ENCODE measurements at regions not wholly inside any gene's neighbourhood (a gene's known extent, or its start where the extent isn't known, plus 50 kb on each side); places are given as distances from the start of the nearest gene placed in this dataset.

GRCh38 chr4:20302336-20302735 is 50.6 kb downstream of the SLIT2 start:
- in situ Hi-C loops (cut with MboI; ENCODE audit: low sequenced_read_pairs): no loop called here

DNA sequence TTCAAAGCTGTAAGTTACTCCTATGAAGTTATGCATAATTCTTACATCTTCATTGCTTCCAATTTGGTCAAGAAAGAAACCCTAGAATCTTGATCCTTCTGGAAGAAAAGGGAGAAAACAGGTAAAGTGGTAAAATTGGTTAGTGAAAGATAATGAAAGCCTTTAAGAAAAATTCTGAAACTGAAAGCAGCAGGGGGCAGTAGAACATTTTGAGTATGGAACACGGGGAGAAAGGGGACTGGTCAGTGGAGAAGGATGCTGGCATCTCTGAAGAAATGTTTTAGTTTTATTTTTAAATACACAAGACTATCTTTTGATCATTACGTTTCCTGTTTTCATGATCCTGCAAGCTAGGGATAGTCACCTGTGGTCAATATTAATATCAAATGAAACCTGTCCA is 54.3 kb downstream of the SLIT2 start:
- in situ Hi-C loops (cut with MboI; ENCODE audit: low sequenced_read_pairs): no loop called here

DNA sequence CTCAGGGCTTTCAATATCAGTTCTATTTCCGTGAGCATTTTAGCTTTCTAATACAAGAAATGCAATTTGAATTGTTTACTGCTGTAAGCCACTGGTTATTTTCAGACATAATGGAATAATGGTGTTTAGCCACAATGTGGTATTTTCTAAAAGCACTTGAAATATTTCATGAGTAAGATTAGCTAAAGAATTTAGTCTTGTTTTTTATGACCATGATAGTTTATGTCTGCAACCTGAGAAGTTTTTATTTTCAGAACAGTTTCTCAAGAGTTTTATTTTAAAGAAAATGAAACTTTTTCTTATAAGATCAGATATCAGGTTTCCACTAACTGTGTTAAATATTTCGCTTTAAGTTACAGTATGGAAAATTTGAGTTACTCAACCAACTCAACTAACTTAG is 60.2 kb downstream of the SLIT2 start:
- in situ Hi-C loops (cut with MboI; ENCODE audit: low sequenced_read_pairs): no loop called here

DNA sequence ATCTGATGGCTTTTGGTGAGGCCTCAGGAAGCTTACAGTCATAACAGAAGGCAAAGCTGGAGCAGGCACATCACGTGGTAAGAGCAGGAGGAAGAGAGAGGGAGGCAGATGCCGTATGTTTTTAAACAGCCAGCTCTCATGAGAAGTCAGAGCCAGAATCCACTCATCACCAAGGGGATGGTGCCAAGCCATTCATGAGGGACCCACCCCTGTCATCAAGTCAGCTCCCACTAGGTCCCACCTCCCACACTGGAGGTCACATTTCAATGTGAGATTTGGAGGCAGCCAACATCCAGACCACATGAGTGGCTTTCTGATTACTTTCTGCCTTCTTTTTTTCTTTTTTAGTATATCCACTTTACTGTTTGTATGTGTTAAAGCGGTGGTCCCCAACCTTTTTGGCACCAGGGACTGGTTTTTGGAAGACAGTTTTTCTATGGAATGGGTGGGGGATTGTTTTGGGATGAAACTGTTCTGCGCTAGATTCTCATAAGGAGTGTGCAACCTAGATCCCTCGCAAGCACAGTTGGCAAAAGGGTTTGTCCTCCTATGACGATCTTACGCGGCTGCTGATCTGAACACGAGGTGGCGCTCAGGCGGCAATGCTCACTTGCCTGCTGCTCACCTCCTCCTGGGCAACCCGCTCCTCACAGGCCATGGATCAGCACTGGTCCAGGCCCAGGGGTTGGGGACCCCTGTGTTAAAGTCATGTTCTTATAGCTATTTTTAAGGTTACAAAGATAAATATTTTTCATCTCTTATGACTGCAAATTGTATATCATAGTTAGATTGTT is 61.7 kb downstream of the SLIT2 start:
- in situ Hi-C loops (cut with MboI; ENCODE audit: low sequenced_read_pairs): no loop called here

DNA sequence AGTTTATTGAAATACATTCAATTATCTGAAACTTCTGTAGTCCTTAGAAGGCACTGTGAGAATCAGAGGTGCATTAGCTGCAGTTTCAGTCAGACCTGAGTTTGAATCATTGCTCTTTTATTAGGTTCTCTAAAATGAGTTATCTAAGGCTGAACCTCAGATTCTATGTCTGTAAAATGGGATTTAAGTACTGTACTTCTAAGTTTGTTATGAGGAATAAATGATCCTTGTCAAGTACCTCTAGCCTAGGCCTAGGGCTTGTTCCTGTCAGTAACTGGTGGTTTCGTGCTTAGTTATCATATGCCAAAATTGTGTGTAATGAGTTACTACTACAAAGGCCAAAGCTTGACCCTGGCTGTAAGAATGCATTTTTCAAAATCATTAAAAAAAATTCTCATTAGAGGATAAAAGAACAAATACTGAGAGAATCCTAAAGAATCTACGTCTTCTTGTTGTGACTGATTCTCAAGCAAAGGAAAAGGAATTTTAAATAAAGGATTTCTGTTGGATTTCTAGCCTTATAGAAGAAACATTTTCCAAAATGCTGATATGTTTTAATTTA is 65.8 kb downstream of the SLIT2 start:
- in situ Hi-C loops (cut with MboI; ENCODE audit: low sequenced_read_pairs): no loop called here

- in situ Hi-C loops (cut with MboI; ENCODE audit: low sequenced_read_pairs): no loop called here
These were observed 66.5 kb downstream of the SLIT2 start for GRCh38 chr4:20318001-20318908.

- in situ Hi-C loops (cut with MboI; ENCODE audit: low sequenced_read_pairs): no loop called here
These were observed 67.2 kb downstream of the SLIT2 start for GRCh38 chr4:20318909-20319277.

GRCh38 chr4:20319825-20320612 is 68.3 kb downstream of the SLIT2 start:
- in situ Hi-C loops (cut with MboI; ENCODE audit: low sequenced_read_pairs): no loop called here

GRCh38 chr4:20323991-20324390 is 72.3 kb downstream of the SLIT2 start:
- in situ Hi-C loops (cut with MboI; ENCODE audit: low sequenced_read_pairs): no loop called here

DNA sequence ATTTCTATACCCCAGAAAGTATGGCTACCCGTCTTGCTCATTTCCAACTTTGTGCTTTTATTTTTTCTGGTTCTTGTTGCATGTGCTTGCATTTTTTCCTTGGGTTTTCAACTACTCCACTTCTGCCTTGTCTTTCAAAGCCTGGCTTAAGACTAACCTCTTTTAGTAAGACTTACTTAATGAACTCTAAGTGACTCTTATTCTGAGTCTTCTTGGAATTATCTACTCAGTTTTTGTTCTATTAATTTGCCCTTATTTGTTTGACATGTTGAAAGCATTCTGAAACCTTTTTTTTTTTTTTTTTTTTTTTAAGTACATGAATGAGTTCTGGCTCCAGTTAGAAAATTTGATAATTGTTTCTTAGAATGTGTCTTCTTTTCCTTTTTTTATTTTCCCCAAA is 74.8 kb downstream of the SLIT2 start:
- in situ Hi-C loops (cut with MboI; ENCODE audit: low sequenced_read_pairs): no loop called here

- in situ Hi-C loops (cut with MboI; ENCODE audit: low sequenced_read_pairs): no loop called here
These were observed 75.3 kb downstream of the SLIT2 start for GRCh38 chr4:20326977-20327376.

DNA sequence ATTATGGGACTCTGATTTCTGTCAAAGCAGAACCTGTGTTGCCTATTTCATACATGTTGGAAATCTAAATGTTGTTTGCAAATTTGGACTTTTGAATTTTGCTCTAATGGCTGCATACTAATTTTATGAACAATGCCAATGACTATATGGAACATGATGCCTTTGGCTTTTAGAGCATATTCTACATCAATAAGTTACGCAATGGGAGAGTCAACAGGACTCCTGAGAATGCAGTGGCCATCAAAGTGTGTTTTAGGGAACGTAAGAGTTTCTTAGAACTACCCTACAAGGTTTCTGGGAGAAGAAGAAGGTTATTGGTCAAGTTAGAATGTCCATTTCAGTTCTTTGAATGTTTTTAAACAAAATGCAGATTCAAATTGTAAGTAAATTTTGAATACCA is 76.1 kb downstream of the SLIT2 start:
- in situ Hi-C loops (cut with MboI; ENCODE audit: low sequenced_read_pairs): no loop called here

- in situ Hi-C loops (cut with MboI; ENCODE audit: low sequenced_read_pairs): no loop called here
These were observed 79.9 kb downstream of the SLIT2 start for GRCh38 chr4:20331642-20332041.

DNA sequence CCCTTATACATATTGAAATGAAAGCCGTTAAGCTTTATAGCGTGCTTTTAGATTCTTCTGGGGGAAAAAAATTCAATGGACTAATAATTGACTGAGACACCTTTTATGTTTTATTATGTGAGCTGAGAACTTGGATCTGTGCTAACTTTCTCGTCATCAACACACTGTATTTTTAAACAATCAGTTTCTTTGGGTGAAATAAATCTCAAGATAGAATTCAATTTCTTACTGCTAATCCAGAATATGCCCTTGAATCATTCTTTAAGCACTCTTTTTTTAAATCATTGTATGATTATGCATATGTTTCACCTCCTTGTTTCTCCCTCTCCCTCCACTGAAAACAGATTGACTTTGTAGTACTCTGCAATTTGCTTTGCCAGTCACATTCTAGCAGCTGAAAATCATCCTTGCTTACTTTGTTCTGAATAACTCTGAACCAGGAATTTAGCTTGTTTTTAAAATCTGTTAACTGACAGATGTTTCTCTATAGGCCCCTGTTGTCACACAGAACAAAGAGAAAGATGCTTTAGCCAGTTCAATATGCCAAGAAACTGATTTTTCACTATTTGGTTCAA is 81.5 kb downstream of the SLIT2 start:
- in situ Hi-C loops (cut with MboI; ENCODE audit: low sequenced_read_pairs): no loop called here

DNA sequence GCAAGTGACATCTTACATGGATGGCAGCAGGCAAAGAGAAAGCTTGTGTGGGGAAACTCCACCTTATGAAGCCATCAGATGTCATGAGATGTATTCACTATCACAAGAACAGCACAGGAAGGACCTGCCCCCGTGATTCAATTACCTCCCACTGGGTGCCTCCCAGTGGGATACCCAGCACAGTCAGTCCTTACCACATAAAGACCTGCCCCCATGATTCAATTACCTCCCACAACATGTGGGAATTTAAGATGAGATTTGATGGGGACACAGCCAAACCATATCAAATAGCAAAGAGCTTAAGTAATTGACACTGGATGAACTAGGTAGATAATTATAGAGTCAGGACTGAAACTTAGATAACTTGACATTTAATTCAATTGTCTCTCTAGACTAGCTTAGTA is 85.6 kb downstream of the SLIT2 start:
- in situ Hi-C loops (cut with MboI; ENCODE audit: low sequenced_read_pairs): no loop called here

GRCh38 chr4:20338841-20339240 is 87.1 kb downstream of the SLIT2 start:
- in situ Hi-C loops (cut with MboI; ENCODE audit: low sequenced_read_pairs): no loop called here

- in situ Hi-C loops (cut with MboI; ENCODE audit: low sequenced_read_pairs): no loop called here
These were observed 89.5 kb downstream of the SLIT2 start for GRCh38 chr4:20341134-20341738.

DNA sequence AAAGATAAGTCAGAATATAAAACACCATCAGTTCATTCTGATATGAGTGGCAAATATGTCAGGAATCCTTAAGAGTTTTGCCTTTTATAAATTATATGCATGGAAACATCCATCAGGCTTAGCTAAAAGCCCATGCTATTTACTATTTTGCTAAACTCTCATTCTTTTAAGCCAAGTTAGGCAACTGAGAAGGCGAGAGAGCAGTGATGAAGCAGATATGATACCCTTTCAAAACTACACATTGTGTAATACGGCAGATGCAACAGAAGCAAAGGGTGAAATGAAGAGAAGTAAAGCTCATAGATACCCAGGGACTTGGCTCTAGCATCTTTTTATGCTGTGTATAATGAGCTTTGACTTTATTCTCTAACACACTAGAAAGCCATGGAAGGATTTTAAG is 95.8 kb downstream of the SLIT2 start:
- in situ Hi-C loops (cut with MboI; ENCODE audit: low sequenced_read_pairs): no loop called here

GRCh38 chr4:20348411-20348810 is 96.7 kb downstream of the SLIT2 start:
- in situ Hi-C loops (cut with MboI; ENCODE audit: low sequenced_read_pairs): no loop called here
